ENCODE measurements at regions not wholly inside any gene's neighbourhood (a gene's known extent, or its start where the extent isn't known, plus 50 kb on each side); places are given as distances from the start of the nearest gene placed in this dataset.

- Histone ChIP-seq H3K27ac (no peak overlapping the region), H3K9me3 (peaks cover 0 to 6% (median 0%) of the 10 kb centered on the region in 11 donors), H3K4me1 (no peaks in the 10 kb centered on the region), H3K27me3 (no peaks in the 10 kb centered on the region), H3K36me3 (no peaks in the 10 kb centered on the region), H3K4me3 (no peak overlapping the region)
- ATAC-seq, result no peak
- intact Hi-C loops (cut with DNase I), result no loop called here
- 63 to 67% methylated on average over 5 of the region's 5 CpGs for WGBS, 2 donors
- no peak for TF ChIP-seq CTCF (IDR thresholded peaks at IDR 0.05)
- no peak for DNase-seq
Measured at GRCh38 chr9:29775491-29775890, 2202.2 kb upstream of the C9orf72 start.

GRCh38 chr9:29778281-29778849 lies 2205.1 kb upstream of the C9orf72 start:
- TF ChIP-seq CTCF (IDR thresholded peaks at IDR 0.05), result no peak
- no peaks in the 10 kb centered on the region for H3K27me3 ChIP-seq
- H3K4me1 ChIP-seq, result no peaks in the 10 kb centered on the region
- H3K9me3 ChIP-seq, result peaks cover 0 to 6% (median 0%) of the 10 kb centered on the region in 11 donors
- ATAC-seq (no peak), DNase-seq (no peak)
- 79 to 84% methylated on average over 7 of the region's 7 CpGs for WGBS, 2 donors
- H3K4me3 ChIP-seq, result no peak overlapping the region
- H3K36me3 ChIP-seq, result no peaks in the 10 kb centered on the region
- H3K27ac ChIP-seq, result no peak overlapping the region
- intact Hi-C loops (cut with DNase I), result no loop called here

GRCh38 chr9:29793970-29794369 lies 2220.7 kb upstream of the C9orf72 start:
- WGBS, 2 donors, result 48 to 55% methylated on average over 1 of the region's 1 CpG
- DNase-seq (no peak), ATAC-seq (no peak)
- Histone ChIP-seq H3K9me3 (peaks cover 0 to 6% (median 0%) of the 10 kb centered on the region in 11 donors), H3K4me3 (no peak overlapping the region), H3K27me3 (no peaks in the 10 kb centered on the region), H3K27ac (no peak overlapping the region), H3K36me3 (no peaks in the 10 kb centered on the region), H3K4me1 (no peaks in the 10 kb centered on the region)
- TF ChIP-seq CTCF (IDR thresholded peaks at IDR 0.05), result no peak
- intact Hi-C loops (cut with DNase I), result no loop called here

- no peak overlapping the region for H3K4me3 ChIP-seq
- no peaks in the 10 kb centered on the region for H3K36me3 ChIP-seq
- 72 to 76% methylated on average over 2 of the region's 2 CpGs for WGBS, 2 donors
- TF ChIP-seq CTCF (IDR thresholded peaks at IDR 0.05), result no peak
- no peaks in the 10 kb centered on the region for H3K4me1 ChIP-seq
- no peak overlapping the region for H3K27ac ChIP-seq
- DNase-seq, result no peak
- peaks cover 0 to 6% (median 0%) of the 10 kb centered on the region in 11 donors for H3K9me3 ChIP-seq
- no peak for ATAC-seq
- H3K27me3 ChIP-seq, result no peaks in the 10 kb centered on the region
- intact Hi-C loops (cut with DNase I), result no loop called here
Measured at GRCh38 chr9:29796291-29796952, 2223.1 kb upstream of the C9orf72 start.
